Gastroesophageal sphincter (tissue), 3 donors: ENCODE measurements at regions not wholly inside any gene's neighbourhood (a gene's known extent, or its start where the extent isn't known, plus 50 kb on each side); places are given as distances from the start of the nearest gene placed in this dataset.

Experiments
- CTCF ChIP-seq, 4 experiments: fragments of 200-600 bp in 2 of 4; fragments of 450-650 bp in 2 of 4; sonication (generic) in 1 of 4; IDR thresholded peaks; one replicate each; pipeline ENCODE4 v1.5.1; 2017 to 2019; ENCODE audit warnings: antibody characterized with exemption in 4 of 4, mild to moderate bottlenecking in 2 of 4, moderate library complexity in 2 of 4
- EP300 ChIP-seq: sonication (generic); formaldehyde crosslinking; IDR thresholded peaks from one replicate; pipeline ENCODE4 v1.6.1; 2017; ENCODE audit warnings: antibody characterized with exemption, mild to moderate bottlenecking
- POLR2A ChIP-seq, 2 donors: fragments of 450-650 bp; IDR thresholded peaks; one replicate each; pipeline ENCODE4 v1.6.1; 2017; ENCODE audit warnings: antibody characterized with exemption in 2 of 2, mild to moderate bottlenecking in 2 of 2, moderate library complexity in 1 of 2
- POLR2AphosphoS5 ChIP-seq: sonication (generic); formaldehyde crosslinking; IDR thresholded peaks from one replicate; pipeline ENCODE4 v1.6.1; 2017; ENCODE audit warnings: antibody characterized with exemption

GRCh38 chr2:236852977-236853374 is 232.7 kb upstream of the COPS8 start:
- no peak for TF ChIP-seq CTCF (IDR thresholded peaks at IDR 0.05)
- no peak for TF ChIP-seq POLR2AphosphoS5
- no peak for TF ChIP-seq POLR2A (IDR thresholded peaks at IDR 0.05)
- no peak for TF ChIP-seq EP300
